ENCODE measurements at regions not wholly inside any gene's neighbourhood (a gene's known extent, or its start where the extent isn't known, plus 50 kb on each side); places are given as distances from the start of the nearest gene placed in this dataset.
"Not testable (repeated sequence)": the region's sequence is repeated elsewhere in the genome, so short reads cannot be mapped to it uniquely, and the experiment has no call there.

GRCh38 chr3:82122554-82123345 lies 361.3 kb upstream of the GBE1 start:
- Mint-ChIP-seq H3K4me1 (no peaks in the 10 kb centered on the region), H3K27me3 (no peaks in the 10 kb centered on the region), H3K4me3 (no peak overlapping the region), H3K9me3 (peaks cover 2% of the 10 kb centered on the region), H3K36me3 (ENCODE audit: low read depth) (no peaks in the 10 kb centered on the region), H3K27ac (no peak overlapping the region)
- intact Hi-C loops (cut with micrococcal nuclease) = no loop called here
- DNase-seq = no peak
- TF ChIP-seq, protein P1, sequence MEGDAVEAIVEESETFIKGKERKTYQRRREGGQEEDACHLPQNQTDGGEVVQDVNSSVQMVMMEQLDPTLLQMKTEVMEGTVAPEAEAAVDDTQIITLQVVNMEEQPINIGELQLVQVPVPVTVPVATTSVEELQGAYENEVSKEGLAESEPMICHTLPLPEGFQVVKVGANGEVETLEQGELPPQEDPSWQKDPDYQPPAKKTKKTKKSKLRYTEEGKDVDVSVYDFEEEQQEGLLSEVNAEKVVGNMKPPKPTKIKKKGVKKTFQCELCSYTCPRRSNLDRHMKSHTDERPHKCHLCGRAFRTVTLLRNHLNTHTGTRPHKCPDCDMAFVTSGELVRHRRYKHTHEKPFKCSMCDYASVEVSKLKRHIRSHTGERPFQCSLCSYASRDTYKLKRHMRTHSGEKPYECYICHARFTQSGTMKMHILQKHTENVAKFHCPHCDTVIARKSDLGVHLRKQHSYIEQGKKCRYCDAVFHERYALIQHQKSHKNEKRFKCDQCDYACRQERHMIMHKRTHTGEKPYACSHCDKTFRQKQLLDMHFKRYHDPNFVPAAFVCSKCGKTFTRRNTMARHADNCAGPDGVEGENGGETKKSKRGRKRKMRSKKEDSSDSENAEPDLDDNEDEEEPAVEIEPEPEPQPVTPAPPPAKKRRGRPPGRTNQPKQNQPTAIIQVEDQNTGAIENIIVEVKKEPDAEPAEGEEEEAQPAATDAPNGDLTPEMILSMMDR (IDR thresholded peaks at IDR 0.05) = no peak
- ATAC-seq (ENCODE audit: low read depth) = no peak
- POLR2A ChIA-PET = no interaction called here
- CTCF ChIA-PET = no interaction called here

DNA sequence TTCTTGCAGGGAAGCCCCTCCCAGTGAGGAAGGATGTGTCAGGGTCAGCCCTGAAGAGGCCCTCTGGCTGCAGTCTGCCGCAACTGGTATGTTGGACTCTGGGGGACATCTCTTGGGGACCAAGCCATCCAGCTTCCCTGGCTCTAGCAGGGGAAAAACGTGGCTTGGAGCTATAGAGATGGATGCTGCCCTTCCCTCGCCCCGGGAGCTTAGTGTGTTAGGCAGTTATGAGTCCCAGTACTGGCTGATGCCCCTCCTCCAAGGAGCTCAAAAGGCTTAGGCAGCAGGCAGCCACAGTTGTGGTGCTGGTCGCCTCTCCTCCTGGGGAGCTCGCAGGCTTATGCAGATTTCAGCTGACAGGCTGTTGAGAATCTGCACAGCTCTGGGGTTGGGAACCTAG lies 353.1 kb upstream of the GBE1 start:
- Mint-ChIP-seq H3K4me1 (no peaks in the 10 kb centered on the region), H3K4me3 (no peak overlapping the region), H3K36me3 (ENCODE audit: low read depth) (no peaks in the 10 kb centered on the region), H3K9me3 (peaks cover 11% of the 10 kb centered on the region), H3K27ac (no peak overlapping the region), H3K27me3 (no peaks in the 10 kb centered on the region)
- DNase-seq (no peak), ATAC-seq (ENCODE audit: low read depth) (no peak)
- POLR2A ChIA-PET = no interaction called here
- CTCF ChIA-PET = no interaction called here
- intact Hi-C loops (cut with micrococcal nuclease) = no loop called here
- TF ChIP-seq, protein P1 (IDR thresholded peaks at IDR 0.05) = no peak

DNA sequence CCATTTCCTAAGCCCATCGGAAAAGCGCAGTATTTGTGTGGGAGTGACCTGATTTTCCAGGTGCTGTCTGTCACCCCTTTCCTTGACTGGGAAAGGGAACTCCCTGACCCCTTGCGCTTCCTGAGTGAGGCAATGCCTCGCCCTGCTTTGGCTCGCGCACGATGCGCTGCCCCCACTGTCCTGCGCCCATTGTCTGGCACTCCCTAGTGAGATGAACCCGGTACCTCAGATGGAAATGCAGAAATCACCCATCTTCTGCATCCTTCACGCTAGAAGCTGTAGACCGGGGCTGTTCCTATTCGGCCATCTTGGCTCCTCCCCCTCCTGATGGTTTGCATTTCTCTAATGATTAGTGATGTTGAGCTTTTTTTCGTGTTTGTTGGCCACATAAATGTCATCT lies 349.3 kb upstream of the GBE1 start:
- POLR2A ChIA-PET; H3K27ac Mint-ChIP-seq; H3K9me3 Mint-ChIP-seq; H3K36me3 Mint-ChIP-seq (ENCODE audit: low read depth); H3K27me3 Mint-ChIP-seq; ATAC-seq (ENCODE audit: low read depth); CTCF ChIA-PET; intact Hi-C loops (cut with micrococcal nuclease); H3K4me3 Mint-ChIP-seq; DNase-seq; H3K4me1 Mint-ChIP-seq: not testable (repeated sequence)

GRCh38 chr3:82103241-82103640 lies 341.8 kb upstream of the GBE1 start:
- ATAC-seq (ENCODE audit: low read depth) (no peak), DNase-seq (no peak)
- ChIA-PET POLR2A (no interaction called here), CTCF (interaction anchor here (0.6 kb wide), 1 partner anchor 10 kb away, joined by 3 read pairs; no protein-coding TSS in a partner anchor)
- peaks cover 2% of the 10 kb centered on the region for H3K9me3 Mint-ChIP-seq
- no peaks in the 10 kb centered on the region for H3K27me3 Mint-ChIP-seq
- no peak overlapping the region for H3K4me3 Mint-ChIP-seq
- intact Hi-C loops (cut with micrococcal nuclease) = no loop called here
- H3K4me1 Mint-ChIP-seq = no peaks in the 10 kb centered on the region
- TF ChIP-seq, protein P1 (IDR thresholded peaks at IDR 0.05) = no peak
- H3K27ac Mint-ChIP-seq = no peak overlapping the region
- no peaks in the 10 kb centered on the region for H3K36me3 Mint-ChIP-seq (ENCODE audit: low read depth)

GRCh38 chr3:82100378-82100777 lies 338.9 kb upstream of the GBE1 start:
- TF ChIP-seq, protein P1 (IDR thresholded peaks at IDR 0.05) = no peak
- intact Hi-C loops (cut with micrococcal nuclease) = no loop called here
- DNase-seq = no peak
- ChIA-PET CTCF (no interaction called here), POLR2A (no interaction called here)
- Mint-ChIP-seq H3K27me3 (no peaks in the 10 kb centered on the region), H3K27ac (no peak overlapping the region), H3K9me3 (peaks cover 2% of the 10 kb centered on the region), H3K4me1 (no peaks in the 10 kb centered on the region), H3K36me3 (ENCODE audit: low read depth) (no peaks in the 10 kb centered on the region), H3K4me3 (no peak overlapping the region)
- ATAC-seq (ENCODE audit: low read depth) = no peak

DNA sequence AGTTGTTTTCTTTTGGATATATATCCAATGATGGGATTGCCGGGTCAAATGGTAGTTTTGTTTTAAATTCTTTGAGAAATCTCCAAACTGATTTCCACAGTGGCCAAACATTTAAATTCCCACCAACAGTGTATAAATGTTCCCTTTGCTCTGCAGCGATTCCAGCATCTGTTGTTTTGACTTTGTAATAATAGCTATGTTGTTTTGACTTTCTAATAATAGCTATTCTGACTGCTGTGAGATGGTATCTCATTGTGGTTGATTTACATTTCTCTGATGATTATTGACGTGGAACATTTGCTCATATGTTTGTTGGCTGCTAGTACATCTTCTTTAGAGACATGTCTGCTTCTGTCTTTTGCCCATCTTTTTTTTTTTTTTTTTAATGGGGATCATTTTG lies 332.2 kb upstream of the GBE1 start:
- Mint-ChIP-seq H3K27me3 (no peaks in the 10 kb centered on the region), H3K27ac (no peak overlapping the region), H3K36me3 (ENCODE audit: low read depth) (no peaks in the 10 kb centered on the region), H3K4me3 (no peak overlapping the region), H3K4me1 (peaks cover 4% of the 10 kb centered on the region), H3K9me3 (peaks cover 5% of the 10 kb centered on the region)
- CTCF ChIA-PET = interaction anchor here (0.6 kb wide), 1 partner anchor 10 kb away, joined by 3 read pairs; no protein-coding TSS in a partner anchor
- intact Hi-C loops (cut with micrococcal nuclease) = no loop called here
- DNase-seq (no peak), ATAC-seq (ENCODE audit: low read depth) (no peak)
- TF ChIP-seq, protein P1 (IDR thresholded peaks at IDR 0.05) = no peak
- POLR2A ChIA-PET = no interaction called here

Measured in activated B cell treated with CpG ODN at 0.5 μM for 24 hours (primary cell).